ENCODE measurements at regions not wholly inside any gene's neighbourhood (a gene's known extent, or its start where the extent isn't known, plus 50 kb on each side); places are given as distances from the start of the nearest gene placed in this dataset.
"Not testable (repeated sequence)": the region's sequence is repeated elsewhere in the genome, so short reads cannot be mapped to it uniquely, and the experiment has no call there.

GRCh38 chr1:116185161-116185701 is 74.0 kb downstream of the MAB21L3 start:
- TF ChIP-seq CTCF (IDR thresholded peaks at IDR 0.05; ENCODE audit: insufficient read depth, low read depth, low read length): no peak
- DNase-seq (ENCODE audit: low read depth): no peak
- H3K4me3 ChIP-seq (ENCODE audit: low read depth, low read length): no peak overlapping the region

GRCh38 chr1:116189481-116189880 is 78.3 kb downstream of the MAB21L3 start:
- DNase-seq (ENCODE audit: low read depth): no peak
- no peak for TF ChIP-seq CTCF (IDR thresholded peaks at IDR 0.05; ENCODE audit: insufficient read depth, low read depth, low read length)
- no peak overlapping the region for H3K4me3 ChIP-seq (ENCODE audit: low read depth, low read length)

GRCh38 chr1:116191294-116191693 is 80.1 kb downstream of the MAB21L3 start:
- no peak for DNase-seq (ENCODE audit: low read depth)

GRCh38 chr1:116193768-116194167 is 82.6 kb downstream of the MAB21L3 start:
- TF ChIP-seq CTCF (IDR thresholded peaks at IDR 0.05; ENCODE audit: insufficient read depth, low read depth, low read length): no peak
- DNase-seq (ENCODE audit: low read depth): no peak
- H3K4me3 ChIP-seq (ENCODE audit: low read depth, low read length): no peak overlapping the region

More at GRCh38 chr1:116191294-116191693, 80.1 kb downstream of the MAB21L3 start:
- no peak overlapping the region for H3K4me3 ChIP-seq (ENCODE audit: low read depth, low read length)
- no peak for TF ChIP-seq CTCF (IDR thresholded peaks at IDR 0.05; ENCODE audit: insufficient read depth, low read depth, low read length)

GRCh38 chr1:116194568-116194967 is 83.4 kb downstream of the MAB21L3 start:
- TF ChIP-seq CTCF (IDR thresholded peaks at IDR 0.05; ENCODE audit: insufficient read depth, low read depth, low read length): no peak
- H3K4me3 ChIP-seq (ENCODE audit: low read depth, low read length): no peak overlapping the region
- DNase-seq (ENCODE audit: low read depth): no peak

GRCh38 chr1:116195077-116195868 is 84.1 kb downstream of the MAB21L3 start:
- DNase-seq (ENCODE audit: low read depth): no peak
- TF ChIP-seq CTCF (IDR thresholded peaks at IDR 0.05; ENCODE audit: insufficient read depth, low read depth, low read length): no peak
- H3K4me3 ChIP-seq (ENCODE audit: low read depth, low read length): no peak overlapping the region

GRCh38 chr1:116200343-116200742 is 89.1 kb downstream of the MAB21L3 start:
- not testable (repeated sequence) for H3K4me3 ChIP-seq (ENCODE audit: low read depth, low read length)

More at GRCh38 chr1:116200343-116200742, 89.1 kb downstream of the MAB21L3 start:
- DNase-seq (ENCODE audit: low read depth): not testable (repeated sequence)
